Activated CD4-positive, alpha-beta T cell treated with anti-CD3 and anti-CD28 coated beads, Interleukin-2, amount 10 ng/mL, durations not matched to agents 24 days and 14 days (primary cell): ENCODE measurements at regions not wholly inside any gene's neighbourhood (a gene's known extent, or its start where the extent isn't known, plus 50 kb on each side); places are given as distances from the start of the nearest gene placed in this dataset.
"Not testable (repeated sequence)": the region's sequence is repeated elsewhere in the genome, so short reads cannot be mapped to it uniquely, and the experiment has no call there.

Experiments
- DNase-seq: peaks from one replicate; pipeline ENCODE4 v3.0.0; 2022
- H3K27ac Mint-ChIP-seq: one replicate; pipeline ENCODE4 v1.8.0; 2022; ENCODE audit warnings: mild to moderate bottlenecking, mixed read lengths
- H3K27me3 Mint-ChIP-seq: one replicate; pipeline ENCODE4 v1.8.0; 2022; ENCODE audit warnings: mixed read lengths
- H3K36me3 Mint-ChIP-seq: one replicate; pipeline ENCODE4 v1.8.0; 2022; ENCODE audit warnings: low read depth, mild to moderate bottlenecking, mixed read lengths
- H3K4me1 Mint-ChIP-seq: one replicate; pipeline ENCODE4 v1.8.0; 2021; ENCODE audit warnings: mixed read lengths
- H3K4me3 Mint-ChIP-seq: one replicate; pipeline ENCODE4 v1.8.0; 2022; ENCODE audit warnings: mild to moderate bottlenecking, moderate library complexity, mixed read lengths
- H3K9me3 Mint-ChIP-seq: one replicate; pipeline ENCODE4 v1.8.0; 2021; ENCODE audit warnings: mixed read lengths
- intact Hi-C: fragments of 100-400 bp; cut with micrococcal nuclease; formaldehyde crosslinking; loops from one replicate; pipeline ENCODE4 v1.15.1; 2023

- no peak overlapping the region for H3K27ac Mint-ChIP-seq
- no peak for DNase-seq
- no peaks in the 10 kb centered on the region for H3K27me3 Mint-ChIP-seq
- intact Hi-C loops = no loop called here
- no peaks in the 10 kb centered on the region for H3K4me1 Mint-ChIP-seq
- H3K4me3 Mint-ChIP-seq = no peak overlapping the region
- H3K9me3 Mint-ChIP-seq = no peaks in the 10 kb centered on the region
- H3K36me3 Mint-ChIP-seq = no peaks in the 10 kb centered on the region
Observed at GRCh38 chr20:54981175-54981574, 505.8 kb downstream of the DOK5 start.

- Mint-ChIP-seq H3K27me3 (no peaks in the 10 kb centered on the region), H3K36me3 (no peaks in the 10 kb centered on the region), H3K4me3 (no peak overlapping the region), H3K27ac (no peak overlapping the region), H3K4me1 (no peaks in the 10 kb centered on the region), H3K9me3 (no peaks in the 10 kb centered on the region)
- no peak for DNase-seq
- intact Hi-C loops = no loop called here
Observed at GRCh38 chr20:54980103-54980960, 504.9 kb downstream of the DOK5 start.

DNA sequence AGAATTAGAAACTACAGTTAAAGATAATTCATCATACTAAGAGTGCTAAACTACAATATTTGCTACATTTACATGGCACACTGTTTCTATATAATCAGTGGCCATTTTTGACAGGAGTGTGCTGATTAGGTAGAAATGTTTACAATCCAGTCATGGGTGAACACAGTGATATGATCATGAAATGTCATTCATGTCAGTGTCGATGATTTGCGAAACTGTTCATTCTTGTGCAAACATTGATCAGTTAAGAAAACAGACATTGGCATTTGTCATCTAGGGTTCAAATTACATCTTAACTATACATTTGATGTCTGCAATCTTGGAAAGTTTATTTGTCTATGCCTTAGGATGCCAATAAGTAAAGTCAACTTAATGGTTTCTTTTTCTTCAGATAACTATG lies 474.9 kb downstream of the DOK5 start:
- no peaks in the 10 kb centered on the region for H3K9me3 Mint-ChIP-seq
- H3K27ac Mint-ChIP-seq = no peak overlapping the region
- DNase-seq = no peak
- H3K27me3 Mint-ChIP-seq = no peaks in the 10 kb centered on the region
- H3K4me3 Mint-ChIP-seq = no peak overlapping the region
- intact Hi-C loops = no loop called here
- no peaks in the 10 kb centered on the region for H3K36me3 Mint-ChIP-seq
- H3K4me1 Mint-ChIP-seq = no peaks in the 10 kb centered on the region

GRCh38 chr20:54941666-54942065 lies 466.3 kb downstream of the DOK5 start:
- no peaks in the 10 kb centered on the region for H3K36me3 Mint-ChIP-seq
- H3K4me3 Mint-ChIP-seq = no peak overlapping the region
- no peak overlapping the region for H3K27ac Mint-ChIP-seq
- no peaks in the 10 kb centered on the region for H3K27me3 Mint-ChIP-seq
- intact Hi-C loops = no loop called here
- H3K4me1 Mint-ChIP-seq = no peaks in the 10 kb centered on the region
- no peak for DNase-seq
- H3K9me3 Mint-ChIP-seq = no peaks in the 10 kb centered on the region

GRCh38 chr20:54940522-54940921 lies 465.1 kb downstream of the DOK5 start:
- DNase-seq = no peak
- H3K27ac Mint-ChIP-seq = no peak overlapping the region
- H3K9me3 Mint-ChIP-seq = no peaks in the 10 kb centered on the region
- H3K4me3 Mint-ChIP-seq = no peak overlapping the region
- no peaks in the 10 kb centered on the region for H3K27me3 Mint-ChIP-seq
- H3K4me1 Mint-ChIP-seq = no peaks in the 10 kb centered on the region
- intact Hi-C loops = no loop called here
- H3K36me3 Mint-ChIP-seq = no peaks in the 10 kb centered on the region

DNA sequence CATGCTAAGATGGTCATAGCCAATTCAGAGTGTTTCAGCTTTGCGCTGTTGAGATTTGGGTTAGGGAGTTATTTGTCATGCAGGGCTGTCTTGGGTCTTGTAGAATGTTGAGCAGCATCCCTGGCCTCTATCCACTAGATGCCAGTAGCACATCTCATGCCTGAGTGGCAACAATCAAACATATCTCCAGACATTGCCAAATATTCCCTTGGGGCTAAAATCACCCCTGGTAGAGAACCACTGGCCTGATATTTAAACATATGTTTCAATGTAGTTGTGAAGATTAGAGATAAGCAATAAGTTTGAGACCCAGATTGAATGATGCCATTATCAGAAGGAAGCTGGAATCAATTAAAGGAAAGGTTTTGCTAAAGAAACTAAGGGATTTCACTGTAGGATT lies 463.3 kb downstream of the DOK5 start:
- Mint-ChIP-seq H3K36me3 (no peaks in the 10 kb centered on the region), H3K27ac (no peak overlapping the region), H3K4me3 (no peak overlapping the region), H3K4me1 (no peaks in the 10 kb centered on the region), H3K9me3 (no peaks in the 10 kb centered on the region), H3K27me3 (no peaks in the 10 kb centered on the region)
- no peak for DNase-seq
- intact Hi-C loops = no loop called here

DNA sequence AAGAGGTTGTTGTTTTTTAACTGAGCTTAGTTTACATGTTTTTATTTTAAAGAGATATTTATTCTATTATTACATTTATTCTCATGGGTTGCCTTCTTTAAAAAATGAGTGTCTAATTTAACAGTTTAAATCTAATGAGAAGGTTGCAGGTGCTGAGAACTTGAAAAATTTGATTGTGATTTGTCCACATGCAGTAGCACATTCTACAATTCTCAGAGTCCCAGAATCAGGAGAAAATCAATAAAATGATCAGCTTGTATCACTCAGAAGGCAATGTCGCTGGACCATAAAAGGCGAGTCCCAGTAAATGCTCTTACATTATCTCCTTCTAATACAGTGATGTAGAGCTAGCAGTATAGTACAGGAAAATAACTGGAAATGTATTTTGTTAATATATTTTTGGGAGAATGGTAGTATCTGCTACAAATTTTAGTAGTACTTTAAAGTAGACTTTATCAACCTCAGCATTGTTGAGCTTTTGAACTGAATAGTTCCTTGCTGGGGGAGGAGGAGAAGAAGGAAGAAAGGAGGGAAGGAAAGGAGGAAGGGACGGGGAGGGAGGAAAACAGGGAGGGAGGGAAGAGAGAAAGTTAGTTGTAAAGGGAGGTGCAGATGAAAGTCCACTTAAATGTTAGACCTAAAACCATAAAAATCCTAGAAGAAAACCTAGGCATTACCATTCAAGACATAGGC lies 458.0 kb downstream of the DOK5 start:
- H3K27me3 Mint-ChIP-seq = no peaks in the 10 kb centered on the region
- H3K9me3 Mint-ChIP-seq = peaks cover 5% of the 10 kb centered on the region
- H3K4me1 Mint-ChIP-seq = no peaks in the 10 kb centered on the region
- H3K4me3 Mint-ChIP-seq = no peak overlapping the region
- no peaks in the 10 kb centered on the region for H3K36me3 Mint-ChIP-seq
- no peak for DNase-seq
- intact Hi-C loops = no loop called here
- no peak overlapping the region for H3K27ac Mint-ChIP-seq

GRCh38 chr20:54929191-54929590 lies 453.8 kb downstream of the DOK5 start:
- DNase-seq = no peak
- Mint-ChIP-seq H3K9me3 (peaks cover 5% of the 10 kb centered on the region), H3K4me3 (no peak overlapping the region), H3K27ac (no peak overlapping the region), H3K36me3 (no peaks in the 10 kb centered on the region), H3K27me3 (no peaks in the 10 kb centered on the region), H3K4me1 (no peaks in the 10 kb centered on the region)
- intact Hi-C loops = no loop called here

GRCh38 chr20:54928564-54928963 lies 453.2 kb downstream of the DOK5 start:
- Mint-ChIP-seq H3K36me3 (no peaks in the 10 kb centered on the region), H3K27ac (no peak overlapping the region), H3K4me3 (no peak overlapping the region), H3K27me3 (no peaks in the 10 kb centered on the region), H3K9me3 (peaks cover 5% of the 10 kb centered on the region), H3K4me1 (no peaks in the 10 kb centered on the region)
- intact Hi-C loops = no loop called here
- DNase-seq = no peak

- Mint-ChIP-seq H3K4me1 (no peaks in the 10 kb centered on the region), H3K4me3 (no peak overlapping the region), H3K36me3 (no peaks in the 10 kb centered on the region), H3K27me3 (no peaks in the 10 kb centered on the region), H3K27ac (no peak overlapping the region), H3K9me3 (no peaks in the 10 kb centered on the region)
- no peak for DNase-seq
- intact Hi-C loops = no loop called here
Observed at GRCh38 chr20:54922636-54923035, 447.2 kb downstream of the DOK5 start.

DNA sequence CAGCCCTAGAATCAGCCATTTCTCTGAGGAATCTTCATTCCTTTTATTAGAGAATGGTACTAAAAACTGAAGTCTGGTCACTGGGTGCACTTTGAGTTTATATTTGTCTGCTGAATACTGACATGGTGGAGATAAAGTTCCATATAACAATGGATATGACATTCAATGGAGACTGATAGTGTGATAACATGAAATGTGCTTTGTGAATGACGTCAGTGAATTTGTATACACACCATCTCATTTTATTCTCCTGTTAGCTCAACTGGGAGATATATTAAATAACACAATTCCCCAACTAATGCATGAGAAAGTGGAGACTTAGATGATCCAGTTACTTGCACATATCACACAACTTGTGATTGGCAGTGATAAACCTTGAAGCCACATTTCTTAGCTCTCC lies 446.7 kb downstream of the DOK5 start:
- H3K27me3 Mint-ChIP-seq = no peaks in the 10 kb centered on the region
- H3K27ac Mint-ChIP-seq = no peak overlapping the region
- no peaks in the 10 kb centered on the region for H3K4me1 Mint-ChIP-seq
- H3K4me3 Mint-ChIP-seq = no peak overlapping the region
- H3K36me3 Mint-ChIP-seq = no peaks in the 10 kb centered on the region
- H3K9me3 Mint-ChIP-seq = no peaks in the 10 kb centered on the region
- intact Hi-C loops = no loop called here
- no peak for DNase-seq

DNA sequence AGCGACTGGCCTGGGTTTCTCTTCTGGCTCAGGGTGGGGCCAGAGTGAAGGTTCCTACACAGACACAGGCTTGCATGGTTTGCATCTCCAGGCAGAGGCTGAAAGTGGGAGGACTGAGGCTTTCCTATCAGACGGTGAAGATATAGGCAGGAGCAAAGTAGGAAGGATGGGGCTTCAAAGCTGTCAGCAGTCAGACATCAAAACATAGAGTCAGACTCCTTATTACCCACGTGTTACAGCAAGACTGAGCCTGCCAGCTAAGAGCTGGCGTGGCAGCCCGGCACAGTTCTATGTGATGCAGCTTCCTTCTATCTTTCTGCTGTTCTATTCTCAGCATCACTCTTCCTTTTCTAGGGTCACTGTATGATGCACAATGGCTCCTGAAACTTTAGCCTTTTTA lies 445.1 kb downstream of the DOK5 start:
- Mint-ChIP-seq H3K36me3 (no peaks in the 10 kb centered on the region), H3K27ac (no peak overlapping the region), H3K27me3 (no peaks in the 10 kb centered on the region), H3K4me1 (no peaks in the 10 kb centered on the region), H3K4me3 (no peak overlapping the region), H3K9me3 (no peaks in the 10 kb centered on the region)
- no peak for DNase-seq
- intact Hi-C loops = no loop called here

GRCh38 chr20:54918993-54919392 lies 443.6 kb downstream of the DOK5 start:
- H3K4me3 Mint-ChIP-seq, H3K9me3 Mint-ChIP-seq, H3K4me1 Mint-ChIP-seq, H3K36me3 Mint-ChIP-seq, DNase-seq, H3K27ac Mint-ChIP-seq, H3K27me3 Mint-ChIP-seq, intact Hi-C loops: not testable (repeated sequence)

GRCh38 chr20:54914995-54915394 lies 439.6 kb downstream of the DOK5 start:
- H3K4me3 Mint-ChIP-seq = no peak overlapping the region
- DNase-seq = no peak
- no peaks in the 10 kb centered on the region for H3K36me3 Mint-ChIP-seq
- H3K27me3 Mint-ChIP-seq = no peaks in the 10 kb centered on the region
- H3K9me3 Mint-ChIP-seq = no peaks in the 10 kb centered on the region
- no peaks in the 10 kb centered on the region for H3K4me1 Mint-ChIP-seq
- H3K27ac Mint-ChIP-seq = no peak overlapping the region
- intact Hi-C loops = no loop called here
